Fibroblast of the aortic adventitia (primary cell): ENCODE measurements at regions not wholly inside any gene's neighbourhood (a gene's known extent, or its start where the extent isn't known, plus 50 kb on each side); places are given as distances from the start of the nearest gene placed in this dataset.

Experiments
- DNase-seq: peaks from one replicate; pipeline ENCODE4 v3.0.0-alpha.2; 2010; ENCODE audit warnings: low read depth
- H3K4me3 ChIP-seq: 2 replicates; pipeline ENCODE4 v1.5.1; 2011; ENCODE audit warnings: low read depth, mild to moderate bottlenecking, control low read depth, low read length, moderate library complexity
- CTCF ChIP-seq: IDR thresholded peaks from 2 replicates; pipeline ENCODE4 v1.5.1; 2011; ENCODE audit warnings: mild to moderate bottlenecking, low read length, control low read depth, inconsistent platforms; ENCODE audit not compliant: insufficient read depth

DNA sequence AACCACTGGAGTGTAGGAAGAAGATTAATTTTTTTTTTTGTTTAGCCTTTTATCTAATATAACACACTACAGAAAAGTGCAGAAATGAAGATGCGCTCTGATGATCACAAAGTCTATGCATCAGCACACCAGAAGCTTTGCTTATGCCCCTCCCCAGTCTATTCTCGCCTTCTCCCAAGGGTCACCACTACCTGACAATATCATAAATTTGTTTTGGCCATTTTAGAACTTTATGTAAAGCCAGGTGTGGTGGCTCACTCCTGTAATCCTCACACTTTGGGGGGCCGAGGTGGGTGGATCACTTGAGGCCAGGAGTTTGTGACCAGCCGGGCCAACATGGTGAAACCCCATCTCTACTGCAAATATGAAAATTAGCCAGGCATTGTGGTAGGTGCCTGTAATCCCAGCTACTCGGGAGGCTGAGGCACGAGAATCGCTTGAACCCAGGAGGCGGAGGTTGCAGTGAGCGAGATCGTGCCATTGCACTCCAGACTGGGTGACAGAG, 231.3 kb downstream of the FOXD2 start:
- no peak overlapping the region for H3K4me3 ChIP-seq
- TF ChIP-seq CTCF, result no peak
- DNase-seq, result no peak

DNA sequence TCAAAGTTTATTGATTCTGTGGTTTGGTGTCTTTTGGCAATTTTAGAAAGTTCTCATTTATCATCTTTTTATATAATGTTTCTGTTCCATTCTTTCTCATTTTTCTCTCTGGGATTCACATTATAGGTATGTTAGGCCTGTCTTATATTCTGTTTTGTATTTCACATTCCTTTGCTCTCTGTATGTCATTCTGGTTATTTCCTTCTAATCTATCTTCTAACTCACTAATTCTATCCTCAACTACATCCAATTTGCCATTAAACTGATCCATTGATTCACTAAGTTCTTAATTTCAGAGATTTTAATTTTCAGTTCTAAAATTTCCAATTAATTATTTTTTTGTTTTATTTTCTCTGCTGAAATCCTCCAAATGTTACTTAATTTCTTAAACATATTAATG, 234.8 kb downstream of the FOXD2 start:
- no peak for DNase-seq
- no peak for TF ChIP-seq CTCF
- H3K4me3 ChIP-seq, result no peak overlapping the region

GRCh38 chr1:47674189-47674588, 236.3 kb downstream of the FOXD2 start:
- no peak for DNase-seq

GRCh38 chr1:47675047-47675675, 237.3 kb downstream of the FOXD2 start:
- no peak for TF ChIP-seq CTCF
- DNase-seq, result no peak
- no peak overlapping the region for H3K4me3 ChIP-seq

More at GRCh38 chr1:47674189-47674588, 236.3 kb downstream of the FOXD2 start:
- no peak overlapping the region for H3K4me3 ChIP-seq
- no peak for TF ChIP-seq CTCF

DNA sequence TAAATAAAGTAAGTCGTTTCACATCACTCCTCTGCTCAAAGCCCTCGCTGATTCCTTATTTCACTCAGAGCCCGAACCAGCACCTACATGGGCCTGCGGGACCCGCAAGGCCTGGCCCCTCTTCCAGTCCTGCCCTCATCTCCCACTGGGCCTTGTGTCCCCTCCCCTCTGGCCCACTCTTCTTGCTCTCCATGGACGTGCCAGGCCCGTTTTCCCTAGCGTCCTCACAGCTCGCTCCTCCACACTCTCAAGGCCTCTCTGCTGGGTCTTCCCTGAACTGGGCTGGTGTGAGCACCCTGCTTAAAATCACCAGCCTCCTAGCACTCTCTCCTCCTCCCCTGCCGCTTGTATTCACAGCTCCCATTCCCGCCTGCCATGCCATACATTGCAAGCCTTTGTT, 237.9 kb downstream of the FOXD2 start:
- DNase-seq, result no peak
- no peak overlapping the region for H3K4me3 ChIP-seq
- TF ChIP-seq CTCF, result no peak

GRCh38 chr1:47676311-47677054, 238.6 kb downstream of the FOXD2 start:
- no peak for DNase-seq
- no peak overlapping the region for H3K4me3 ChIP-seq
- TF ChIP-seq CTCF, result no peak
